Motor neuron (in vitro differentiated cells): ENCODE measurements at regions not wholly inside any gene's neighbourhood (a gene's known extent, or its start where the extent isn't known, plus 50 kb on each side); places are given as distances from the start of the nearest gene placed in this dataset.

Experiments
- ATAC-seq, 8 experiments: fragments of 200-7000 bp; cut with Tn5 transposase; replicated peaks in 6 of 8; 2 replicates each; pipeline ENCODE4 v1.8.0; 2021; ENCODE audit warnings: mild to moderate bottlenecking in 8 of 8, moderate library complexity in 8 of 8
- H3K27ac ChIP-seq, 2 donors: fragments of 250-450 bp; sonication (Bioruptor Pico); 2 replicates each; pipeline ENCODE4 v1.9.0; 2021; ENCODE audit warnings: antibody characterized with exemption in 2 of 2, mild to moderate bottlenecking in 2 of 2, moderate library complexity in 1 of 2
- H3K4me1 ChIP-seq, 2 donors: fragments of 250-450 bp; sonication (Bioruptor Pico); replicated peaks in 1 of 2; 2 replicates each; pipeline ENCODE4 v1.6.1; 2021; ENCODE audit warnings: antibody characterized with exemption in 2 of 2, mild to moderate bottlenecking in 2 of 2, moderate library complexity in 1 of 2
- H3K4me3 ChIP-seq, 5 donors: fragments of 250-450 bp; sonication (Bioruptor Pico); 2 replicates each; pipeline ENCODE4 v1.9.0; 2021; ENCODE audit warnings: antibody characterized with exemption in 5 of 5, mild to moderate bottlenecking in 5 of 5, moderate library complexity in 4 of 5
- WGBS, 10 experiments: fragments of 450-650 bp; shearing (Covaris generic); methylation state at CpG; one replicate each; pipeline ENCODE4 v1.0.0; 2022; 5-methylcytosine and 5-hydroxymethylcytosine counted together
- in situ Hi-C, 9 experiments: fragments of 400-800 bp; cut with MboI; loops; one replicate each; pipeline ENCODE4 v1.15.0; 2021; ENCODE audit warnings: low sequenced_read_pairs in 9 of 9, low pct_unique_long_range_greater_than_20kb in 2 of 9; ENCODE audit not compliant: unreplicated experiment in 9 of 9

GRCh38 chr13:53379485-53379884, 350.9 kb downstream of the OLFM4 start:
- Histone ChIP-seq H3K4me3 (no peak overlapping the region), H3K4me1 (no peaks in the 10 kb centered on the region), H3K27ac (no peak overlapping the region)
- in situ Hi-C loops: no loop called here
- WGBS, 10 experiments: 31 to 100% (median 90%) methylated on average over 1 of the region's 1 CpG; no CpG with 5 or more reads in 2 of the 10 experiments
- ATAC-seq: no peak

- no peak for ATAC-seq
- in situ Hi-C loops: no loop called here
- Histone ChIP-seq H3K4me3 (no peak overlapping the region), H3K4me1 (no peaks in the 10 kb centered on the region), H3K27ac (no peak overlapping the region)
- WGBS, 10 experiments: 0 to 93% (median 78%) methylated on average over 2 to 3 of the region's 3 CpGs; no CpG with 5 or more reads in 2 of the 10 experiments
Observed at GRCh38 chr13:53382008-53382407, 353.4 kb downstream of the OLFM4 start.

GRCh38 chr13:53398051-53398450, 369.4 kb downstream of the OLFM4 start:
- in situ Hi-C loops: no loop called here
- Histone ChIP-seq H3K4me1 (peaks cover 0 to 18% of the 10 kb centered on the region in 2 donors), H3K27ac (no peak overlapping the region), H3K4me3 (no peak overlapping the region)
- no peak for ATAC-seq
- 0 to 100% (median 80%) methylated on average over 1 to 2 of the region's 2 CpGs; no CpG with 5 or more reads in 5 of the 10 experiments for WGBS, 10 experiments

- no peaks in the 10 kb centered on the region for H3K4me1 ChIP-seq
- peak in 3 of 8 experiments; percentile 21 to 56 (median 52) for ATAC-seq
- no peak overlapping the region for H3K4me3 ChIP-seq
- in situ Hi-C loops: no loop called here
- H3K27ac ChIP-seq: no peak overlapping the region
- WGBS, 10 experiments: 0 to 100% (median 94%) methylated on average over 1 to 7 of the region's 8 CpGs; no CpG with 5 or more reads in 3 of the 10 experiments
Observed at GRCh38 chr13:53405616-53406015, 377.0 kb downstream of the OLFM4 start.

- 24 to 100% (median 86%) methylated on average over 1 to 7 of the region's 8 CpGs; no CpG with 5 or more reads in 4 of the 10 experiments for whole genome bisulfite sequencing, 10 experiments
- no peak for ATAC-seq
- Histone ChIP-seq H3K27ac (no peak overlapping the region), H3K4me1 (no peaks in the 10 kb centered on the region), H3K4me3 (no peak overlapping the region)
- in situ Hi-C loops: no loop called here
Observed at GRCh38 chr13:53408306-53408705, 379.7 kb downstream of the OLFM4 start.

- in situ Hi-C loops: no loop called here
- Histone ChIP-seq H3K4me1 (no peaks in the 10 kb centered on the region), H3K27ac (no peak overlapping the region), H3K4me3 (no peak overlapping the region)
- 0 to 93% (median 70%) methylated on average over 1 to 16 of the region's 24 CpGs; no CpG with 5 or more reads in 5 of the 10 experiments for WGBS, 10 experiments
- ATAC-seq: no peak
Observed at GRCh38 chr13:53408847-53409568, 380.4 kb downstream of the OLFM4 start.

- H3K27ac ChIP-seq: no peak overlapping the region
Observed at GRCh38 chr13:53411463-53411862, 382.9 kb downstream of the OLFM4 start.

GRCh38 chr13:53415135-53415534, 386.5 kb downstream of the OLFM4 start:
- ATAC-seq: peak in 3 of 8 experiments; percentile 34 to 90 (median 42)
- Histone ChIP-seq H3K4me1 (peaks cover 0 to 5% of the 10 kb centered on the region in 2 donors), H3K4me3 (no peak overlapping the region), H3K27ac (no peak overlapping the region)
- in situ Hi-C loops: no loop called here
- 0 to 100% (median 79%) methylated on average over 1 to 2 of the region's 2 CpGs for WGBS, 10 experiments

More at GRCh38 chr13:53411463-53411862, 382.9 kb downstream of the OLFM4 start:
- in situ Hi-C loops: no loop called here
- ATAC-seq: peak in 1 of 8 experiments; percentile 26
- 0 to 42% (median 10%) methylated on average over 1 of the region's 1 CpG; no CpG with 5 or more reads in 2 of the 10 experiments for WGBS, 10 experiments
- Histone ChIP-seq H3K4me3 (no peak overlapping the region), H3K4me1 (no peaks in the 10 kb centered on the region)

- in situ Hi-C loops: no loop called here
- no peak overlapping the region for H3K27ac ChIP-seq
- H3K4me3 ChIP-seq: no peak overlapping the region
- no peak for ATAC-seq
- H3K4me1 ChIP-seq: peaks cover 0 to 5% of the 10 kb centered on the region in 2 donors
Observed at GRCh38 chr13:53417601-53418000, 389.0 kb downstream of the OLFM4 start.

- in situ Hi-C loops: no loop called here
- Histone ChIP-seq H3K27ac (no peak overlapping the region), H3K4me3 (no peak overlapping the region), H3K4me1 (peaks cover 0 to 3% of the 10 kb centered on the region in 2 donors)
- WGBS, 10 experiments: 0 to 100% (median 76%) methylated on average over 1 of the region's 1 CpG; no CpG with 5 or more reads in 2 of the 10 experiments
- ATAC-seq: no peak
Observed at GRCh38 chr13:53422415-53422814, 393.8 kb downstream of the OLFM4 start.

GRCh38 chr13:53436396-53436795, 407.8 kb downstream of the OLFM4 start:
- no peak overlapping the region for H3K27ac ChIP-seq
- no peak for ATAC-seq
- 0 to 100% (median 80%) methylated on average over 1 to 3 of the region's 3 CpGs; no CpG with 5 or more reads in 1 of the 10 experiments for WGBS, 10 experiments
- no peaks in the 10 kb centered on the region for H3K4me1 ChIP-seq
- H3K4me3 ChIP-seq: no peak overlapping the region
- in situ Hi-C loops: no loop called here

- WGBS, 10 experiments: 54 to 95% (median 85%) methylated on average over 1 to 8 of the region's 20 CpGs; no CpG with 5 or more reads in 6 of the 10 experiments
- no peak overlapping the region for H3K4me3 ChIP-seq
- in situ Hi-C loops: no loop called here
- no peak for ATAC-seq
- H3K4me1 ChIP-seq: peaks cover 0 to 2% of the 10 kb centered on the region in 2 donors
- H3K27ac ChIP-seq: no peak overlapping the region
Observed at GRCh38 chr13:53439439-53440225, 411.0 kb downstream of the OLFM4 start.

- H3K27ac ChIP-seq: no peak overlapping the region
- WGBS, 10 experiments: 4 to 100% (median 88%) methylated on average over 2 to 5 of the region's 5 CpGs; no CpG with 5 or more reads in 3 of the 10 experiments
- peaks cover 4 to 17% of the 10 kb centered on the region in 2 donors for H3K4me1 ChIP-seq
- H3K4me3 ChIP-seq: no peak overlapping the region
- ATAC-seq: no peak
- in situ Hi-C loops: no loop called here
Observed at GRCh38 chr13:53442979-53443378, 414.4 kb downstream of the OLFM4 start.
